ENCODE measurements at regions not wholly inside any gene's neighbourhood (a gene's known extent, or its start where the extent isn't known, plus 50 kb on each side); places are given as distances from the start of the nearest gene placed in this dataset.

- Histone ChIP-seq H4K5ac (ENCODE audit: insufficient read length, low read depth, low read length) (no peak overlapping the region), H3K23ac (ENCODE audit: insufficient read length, low read depth, low read length) (no peak overlapping the region), H2BK5ac (ENCODE audit: insufficient read length, low read length) (no peak overlapping the region), H3K79me2 (ENCODE audit: insufficient read depth, low read length) (no peaks in the 10 kb centered on the region), H3K23me2 (ENCODE audit: insufficient read length, low read depth, low read length, poor library complexity, severe bottlenecking) (no peaks in the 10 kb centered on the region), H2AK5ac (ENCODE audit: insufficient read length, low read length) (no peak overlapping the region), H3K27me3 (ENCODE audit: insufficient read depth, low read length) (no peaks in the 10 kb centered on the region), H2AFZ (ENCODE audit: low read length) (no peak overlapping the region), H2BK15ac (ENCODE audit: low read depth, low read length) (no peak overlapping the region), H2BK12ac (ENCODE audit: insufficient read length, low read depth, low read length) (no peak overlapping the region), H3K4me1 (ENCODE audit: insufficient read depth, low read length) (no peaks in the 10 kb centered on the region; the same call in 1 of the 2 replicates), H3K14ac (ENCODE audit: insufficient read depth, low read length) (no peak overlapping the region), H4K8ac (replicated peaks; ENCODE audit: insufficient read length, low read depth, low read length) (no peak overlapping the region), H3K27ac (ENCODE audit: insufficient read length, low read depth, low read length) (no peak overlapping the region), H3K56ac (ENCODE audit: insufficient read length, low read depth, low read length) (no peak overlapping the region), H2BK120ac (ENCODE audit: low read depth, low read length, poor library complexity, severe bottlenecking) (no peak overlapping the region), H3K9me3 (ENCODE audit: control insufficient read depth, low read depth, low read length) (no peaks in the 10 kb centered on the region), H4K20me1 (ENCODE audit: control insufficient read depth, insufficient read depth, insufficient read length) (no peaks in the 10 kb centered on the region), H3K79me1 (ENCODE audit: insufficient read depth, low read depth, low read length, poor library complexity, severe bottlenecking) (no peaks in the 10 kb centered on the region), H3T11ph (ENCODE audit: low read length) (no peak overlapping the region), H3K4ac (ENCODE audit: low read depth, low read length) (no peak overlapping the region), H3K4me2 (ENCODE audit: insufficient read depth, insufficient read length, low read length) (no peak overlapping the region), H2BK20ac (ENCODE audit: low read depth, low read length, poor library complexity, severe bottlenecking) (no peak overlapping the region), H3K9ac (ENCODE audit: extremely low read depth, insufficient read length, low read length) (no peak overlapping the region), H3K18ac (ENCODE audit: insufficient read length, low read depth, low read length) (no peak overlapping the region), H4K91ac (ENCODE audit: insufficient read length, low read depth, low read length) (no peak overlapping the region)
- DNase-seq: no peak
- H3K4me3 Mint-ChIP-seq: no peak overlapping the region
- H3K27ac Mint-ChIP-seq: no peak overlapping the region
- H3K4me1 Mint-ChIP-seq: peaks cover 19% of the 10 kb centered on the region in 2 experiments
- H3K27me3 Mint-ChIP-seq (ENCODE audit: low read depth): peaks cover 2% of the 10 kb centered on the region; the same call in 1 of the 2 replicates
- H3K9me3 Mint-ChIP-seq: no peaks in the 10 kb centered on the region
- TF ChIP-seq, protein P1, sequence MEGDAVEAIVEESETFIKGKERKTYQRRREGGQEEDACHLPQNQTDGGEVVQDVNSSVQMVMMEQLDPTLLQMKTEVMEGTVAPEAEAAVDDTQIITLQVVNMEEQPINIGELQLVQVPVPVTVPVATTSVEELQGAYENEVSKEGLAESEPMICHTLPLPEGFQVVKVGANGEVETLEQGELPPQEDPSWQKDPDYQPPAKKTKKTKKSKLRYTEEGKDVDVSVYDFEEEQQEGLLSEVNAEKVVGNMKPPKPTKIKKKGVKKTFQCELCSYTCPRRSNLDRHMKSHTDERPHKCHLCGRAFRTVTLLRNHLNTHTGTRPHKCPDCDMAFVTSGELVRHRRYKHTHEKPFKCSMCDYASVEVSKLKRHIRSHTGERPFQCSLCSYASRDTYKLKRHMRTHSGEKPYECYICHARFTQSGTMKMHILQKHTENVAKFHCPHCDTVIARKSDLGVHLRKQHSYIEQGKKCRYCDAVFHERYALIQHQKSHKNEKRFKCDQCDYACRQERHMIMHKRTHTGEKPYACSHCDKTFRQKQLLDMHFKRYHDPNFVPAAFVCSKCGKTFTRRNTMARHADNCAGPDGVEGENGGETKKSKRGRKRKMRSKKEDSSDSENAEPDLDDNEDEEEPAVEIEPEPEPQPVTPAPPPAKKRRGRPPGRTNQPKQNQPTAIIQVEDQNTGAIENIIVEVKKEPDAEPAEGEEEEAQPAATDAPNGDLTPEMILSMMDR (conservative IDR thresholded peaks at IDR 0.05): no peak
- no peaks in the 10 kb centered on the region for H3K36me3 Mint-ChIP-seq (ENCODE audit: insufficient read depth in 1 of 3, low read depth in 3 of 3)
These were observed 86.3 kb upstream of the NRXN3 start for GRCh38 chr14:78083837-78084236.
